Esophagus squamous epithelium (tissue), 4 donors: ENCODE measurements at regions not wholly inside any gene's neighbourhood (a gene's known extent, or its start where the extent isn't known, plus 50 kb on each side); places are given as distances from the start of the nearest gene placed in this dataset.

Experiments
- POLR2A ChIP-seq, 4 donors: fragments of 450-650 bp; IDR thresholded peaks; one replicate each; pipeline ENCODE4 v1.6.1; 2017; ENCODE audit warnings: antibody characterized with exemption in 4 of 4, mild to moderate bottlenecking in 4 of 4, moderate library complexity in 3 of 4
- TF ChIP-seq, protein P1 (sequence below), 6 experiments: fragments of 450-650 bp in 4 of 6; fragments of 200-600 bp in 2 of 6; sonication (generic) in 2 of 6; IDR thresholded peaks; one replicate each; pipeline ENCODE4 v1.5.1; 2016 to 2019; ENCODE audit warnings: antibody characterized with exemption in 6 of 6, mild to moderate bottlenecking in 4 of 6, moderate library complexity in 4 of 6

DNA sequence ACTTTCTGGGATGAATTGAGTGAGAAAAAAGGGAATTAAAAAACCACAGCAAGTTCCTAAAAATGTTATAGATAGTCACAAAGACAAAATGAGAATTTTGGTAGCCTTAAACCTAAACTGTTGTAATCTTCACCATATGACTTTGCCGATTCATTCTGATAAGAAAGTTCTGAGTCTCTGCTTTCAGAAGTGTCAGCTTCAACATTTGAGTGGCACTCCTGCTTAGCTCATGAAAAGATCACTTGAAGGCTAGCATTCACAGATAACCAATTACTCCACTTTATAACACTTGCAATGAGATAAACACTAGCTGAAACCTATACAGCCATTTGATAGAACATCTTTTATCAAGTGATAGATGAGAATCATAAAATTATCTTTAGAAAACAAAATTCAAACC lies 288.1 kb upstream of the POU1F1 start:
- no peak for TF ChIP-seq POLR2A (IDR thresholded peaks at IDR 0.05)
- TF ChIP-seq, protein P1, sequence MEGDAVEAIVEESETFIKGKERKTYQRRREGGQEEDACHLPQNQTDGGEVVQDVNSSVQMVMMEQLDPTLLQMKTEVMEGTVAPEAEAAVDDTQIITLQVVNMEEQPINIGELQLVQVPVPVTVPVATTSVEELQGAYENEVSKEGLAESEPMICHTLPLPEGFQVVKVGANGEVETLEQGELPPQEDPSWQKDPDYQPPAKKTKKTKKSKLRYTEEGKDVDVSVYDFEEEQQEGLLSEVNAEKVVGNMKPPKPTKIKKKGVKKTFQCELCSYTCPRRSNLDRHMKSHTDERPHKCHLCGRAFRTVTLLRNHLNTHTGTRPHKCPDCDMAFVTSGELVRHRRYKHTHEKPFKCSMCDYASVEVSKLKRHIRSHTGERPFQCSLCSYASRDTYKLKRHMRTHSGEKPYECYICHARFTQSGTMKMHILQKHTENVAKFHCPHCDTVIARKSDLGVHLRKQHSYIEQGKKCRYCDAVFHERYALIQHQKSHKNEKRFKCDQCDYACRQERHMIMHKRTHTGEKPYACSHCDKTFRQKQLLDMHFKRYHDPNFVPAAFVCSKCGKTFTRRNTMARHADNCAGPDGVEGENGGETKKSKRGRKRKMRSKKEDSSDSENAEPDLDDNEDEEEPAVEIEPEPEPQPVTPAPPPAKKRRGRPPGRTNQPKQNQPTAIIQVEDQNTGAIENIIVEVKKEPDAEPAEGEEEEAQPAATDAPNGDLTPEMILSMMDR (IDR thresholded peaks at IDR 0.05), result no peak
